IgD-negative memory B cell (primary cell): ENCODE measurements at regions not wholly inside any gene's neighbourhood (a gene's known extent, or its start where the extent isn't known, plus 50 kb on each side); places are given as distances from the start of the nearest gene placed in this dataset.

Experiments used
- H3K27ac Mint-ChIP-seq, 3 donors: one replicate each; pipeline ENCODE4 v1.8.0; 2020 to 2022; ENCODE audit warnings: mild to moderate bottlenecking in 3 of 3, mixed read lengths in 3 of 3, moderate library complexity in 1 of 3
- H3K27me3 Mint-ChIP-seq: one replicate; pipeline ENCODE4 v1.8.0; 2021; ENCODE audit warnings: mixed read lengths
- H3K36me3 Mint-ChIP-seq: one replicate; pipeline ENCODE4 v1.8.0; 2020; ENCODE audit warnings: mild to moderate bottlenecking, mixed read lengths
- H3K4me1 Mint-ChIP-seq, 3 donors: one replicate each; pipeline ENCODE4 v1.8.0; 2020 to 2022; ENCODE audit warnings: mixed read lengths in 3 of 3, mild to moderate bottlenecking in 1 of 3
- H3K4me3 Mint-ChIP-seq, 4 donors: one replicate each; pipeline ENCODE4 v1.8.0; 2020 to 2022; ENCODE audit warnings: mild to moderate bottlenecking in 4 of 4, mixed read lengths in 4 of 4, moderate library complexity in 3 of 4
- H3K9me3 Mint-ChIP-seq, 3 donors: one replicate each; pipeline ENCODE4 v1.8.0; 2020 to 2021; ENCODE audit warnings: mixed read lengths in 3 of 3, mild to moderate bottlenecking in 1 of 3

- H3K27ac Mint-ChIP-seq: no peak overlapping the region
- no peak overlapping the region for H3K4me3 Mint-ChIP-seq
- H3K4me1 Mint-ChIP-seq: peaks cover 0 to 3% (median 0%) of the 10 kb centered on the region in 3 donors
- H3K9me3 Mint-ChIP-seq: peaks cover 10 to 24% (median 13%) of the 10 kb centered on the region in 3 donors
- peaks cover 2% of the 10 kb centered on the region for H3K27me3 Mint-ChIP-seq
- H3K36me3 Mint-ChIP-seq: peaks cover 6% of the 10 kb centered on the region
Observed at GRCh38 chr7:156560696-156561095, 79.9 kb upstream of the RNF32 start.

- H3K4me1 Mint-ChIP-seq: peaks cover 0 to 1% (median 0%) of the 10 kb centered on the region in 3 donors
- H3K9me3 Mint-ChIP-seq: peaks cover 3 to 19% (median 7%) of the 10 kb centered on the region in 3 donors
- no peak overlapping the region for H3K4me3 Mint-ChIP-seq
- H3K27me3 Mint-ChIP-seq: no peaks in the 10 kb centered on the region
- H3K36me3 Mint-ChIP-seq: peaks cover 6% of the 10 kb centered on the region
- no peak overlapping the region for H3K27ac Mint-ChIP-seq
Observed at GRCh38 chr7:156560075-156560474, 80.5 kb upstream of the RNF32 start.

GRCh38 chr7:156559001-156559400, 81.6 kb upstream of the RNF32 start:
- Mint-ChIP-seq H3K4me3 (no peak overlapping the region), H3K27ac (no peak overlapping the region), H3K27me3 (no peaks in the 10 kb centered on the region), H3K4me1 (no peaks in the 10 kb centered on the region), H3K36me3 (peaks cover 7% of the 10 kb centered on the region), H3K9me3 (peaks cover 1 to 11% (median 2%) of the 10 kb centered on the region in 3 donors)

GRCh38 chr7:156558198-156558597, 82.4 kb upstream of the RNF32 start:
- no peak overlapping the region for H3K27ac Mint-ChIP-seq
- H3K4me3 Mint-ChIP-seq: no peak overlapping the region
- no peaks in the 10 kb centered on the region for H3K27me3 Mint-ChIP-seq
- H3K36me3 Mint-ChIP-seq: peaks cover 7% of the 10 kb centered on the region
- no peaks in the 10 kb centered on the region for H3K4me1 Mint-ChIP-seq
- peaks cover 0 to 3% (median 0%) of the 10 kb centered on the region in 3 donors for H3K9me3 Mint-ChIP-seq

GRCh38 chr7:156556083-156556482, 84.5 kb upstream of the RNF32 start:
- peaks cover 2% of the 10 kb centered on the region for H3K27me3 Mint-ChIP-seq
- H3K9me3 Mint-ChIP-seq: no peaks in the 10 kb centered on the region
- no peaks in the 10 kb centered on the region for H3K4me1 Mint-ChIP-seq
- H3K4me3 Mint-ChIP-seq: no peak overlapping the region
- no peak overlapping the region for H3K27ac Mint-ChIP-seq
- peaks cover 7% of the 10 kb centered on the region for H3K36me3 Mint-ChIP-seq

- no peak overlapping the region for H3K4me3 Mint-ChIP-seq
- no peak overlapping the region for H3K27ac Mint-ChIP-seq
- H3K9me3 Mint-ChIP-seq: peaks cover 0 to 4% (median 0%) of the 10 kb centered on the region in 3 donors
- H3K27me3 Mint-ChIP-seq: peaks cover 8% of the 10 kb centered on the region
- H3K4me1 Mint-ChIP-seq: no peaks in the 10 kb centered on the region
- peaks cover 5% of the 10 kb centered on the region for H3K36me3 Mint-ChIP-seq
Observed at GRCh38 chr7:156554488-156554887, 86.1 kb upstream of the RNF32 start.

GRCh38 chr7:156549636-156550035, 90.9 kb upstream of the RNF32 start:
- Mint-ChIP-seq H3K36me3 (peaks cover 6% of the 10 kb centered on the region), H3K9me3 (peaks cover 0 to 11% (median 6%) of the 10 kb centered on the region in 3 donors), H3K27ac (no peak overlapping the region), H3K4me3 (no peak overlapping the region), H3K4me1 (no peaks in the 10 kb centered on the region), H3K27me3 (peaks cover 16% of the 10 kb centered on the region)

- H3K36me3 Mint-ChIP-seq: peaks cover 6% of the 10 kb centered on the region
- no peaks in the 10 kb centered on the region for H3K4me1 Mint-ChIP-seq
- no peak overlapping the region for H3K27ac Mint-ChIP-seq
- peaks cover 16% of the 10 kb centered on the region for H3K27me3 Mint-ChIP-seq
- no peak overlapping the region for H3K4me3 Mint-ChIP-seq
- peaks cover 0 to 11% (median 6%) of the 10 kb centered on the region in 3 donors for H3K9me3 Mint-ChIP-seq
Observed at GRCh38 chr7:156547884-156548561, 92.6 kb upstream of the RNF32 start.

GRCh38 chr7:156545979-156546378, 94.6 kb upstream of the RNF32 start:
- H3K4me3 Mint-ChIP-seq: no peak overlapping the region
- peaks cover 13% of the 10 kb centered on the region for H3K27me3 Mint-ChIP-seq
- H3K27ac Mint-ChIP-seq: no peak overlapping the region
- no peaks in the 10 kb centered on the region for H3K4me1 Mint-ChIP-seq
- peaks cover 4% of the 10 kb centered on the region for H3K36me3 Mint-ChIP-seq
- peaks cover 2 to 11% (median 6%) of the 10 kb centered on the region in 3 donors for H3K9me3 Mint-ChIP-seq

- Mint-ChIP-seq H3K27me3 (peaks cover 11% of the 10 kb centered on the region), H3K4me1 (no peaks in the 10 kb centered on the region), H3K27ac (no peak overlapping the region), H3K4me3 (no peak overlapping the region), H3K9me3 (peaks cover 2 to 7% (median 6%) of the 10 kb centered on the region in 3 donors), H3K36me3 (peaks cover 2% of the 10 kb centered on the region)
Observed at GRCh38 chr7:156544919-156545715, 95.5 kb upstream of the RNF32 start.

GRCh38 chr7:156543699-156544598, 96.6 kb upstream of the RNF32 start:
- Mint-ChIP-seq H3K4me1 (no peaks in the 10 kb centered on the region), H3K36me3 (peaks cover 2% of the 10 kb centered on the region), H3K27me3 (peaks cover 9% of the 10 kb centered on the region), H3K9me3 (peaks cover 2 to 7% (median 6%) of the 10 kb centered on the region in 3 donors), H3K27ac (no peak overlapping the region), H3K4me3 (no peak overlapping the region)

- Mint-ChIP-seq H3K9me3 (peaks cover 0 to 2% (median 0%) of the 10 kb centered on the region in 3 donors), H3K36me3 (no peaks in the 10 kb centered on the region), H3K27ac (no peak overlapping the region), H3K4me1 (no peaks in the 10 kb centered on the region), H3K4me3 (no peak overlapping the region), H3K27me3 (peaks cover 10% of the 10 kb centered on the region)
Observed at GRCh38 chr7:156540619-156541165, 99.9 kb upstream of the RNF32 start.

- H3K9me3 Mint-ChIP-seq: peaks cover 0 to 2% (median 0%) of the 10 kb centered on the region in 3 donors
- no peak overlapping the region for H3K4me3 Mint-ChIP-seq
- H3K4me1 Mint-ChIP-seq: no peaks in the 10 kb centered on the region
- no peaks in the 10 kb centered on the region for H3K36me3 Mint-ChIP-seq
- peaks cover 10% of the 10 kb centered on the region for H3K27me3 Mint-ChIP-seq
- H3K27ac Mint-ChIP-seq: no peak overlapping the region
Observed at GRCh38 chr7:156539999-156540398, 100.6 kb upstream of the RNF32 start.

- Mint-ChIP-seq H3K4me1 (no peaks in the 10 kb centered on the region), H3K27ac (no peak overlapping the region), H3K9me3 (peaks cover 0 to 1% (median 0%) of the 10 kb centered on the region in 3 donors), H3K4me3 (no peak overlapping the region), H3K27me3 (peaks cover 13% of the 10 kb centered on the region), H3K36me3 (peaks cover 2% of the 10 kb centered on the region)
Observed at GRCh38 chr7:156537006-156537405, 103.6 kb upstream of the RNF32 start.
